ENCODE measurements at regions not wholly inside any gene's neighbourhood (a gene's known extent, or its start where the extent isn't known, plus 50 kb on each side); places are given as distances from the start of the nearest gene placed in this dataset.

GRCh38 chr9:88658311-88658822, 123.4 kb downstream of the NXNL2 start:
- peak; percentile 52 for DNase-seq (ENCODE audit: low read depth)

- no peak for DNase-seq (ENCODE audit: low read depth)
Measured at GRCh38 chr9:88659126-88659525, 124.1 kb downstream of the NXNL2 start.

- peak; percentile 48 for DNase-seq (ENCODE audit: low read depth)
Measured at GRCh38 chr9:88660611-88661010, 125.6 kb downstream of the NXNL2 start.

GRCh38 chr9:88661759-88662158, 126.8 kb downstream of the NXNL2 start:
- peak; percentile 29 for DNase-seq (ENCODE audit: low read depth)

GRCh38 chr9:88663771-88664419, 128.9 kb downstream of the NXNL2 start:
- DNase-seq (ENCODE audit: low read depth) = no peak

- DNase-seq (ENCODE audit: low read depth) = no peak
Measured at GRCh38 chr9:88664773-88665172, 129.8 kb downstream of the NXNL2 start.

GRCh38 chr9:88672874-88673689, 138.1 kb downstream of the NXNL2 start:
- no peak for DNase-seq (ENCODE audit: low read depth)

GRCh38 chr9:88673886-88674285, 138.9 kb downstream of the NXNL2 start:
- DNase-seq (ENCODE audit: low read depth) = no peak

- DNase-seq (ENCODE audit: low read depth) = no peak
Measured at GRCh38 chr9:88676644-88677043, 141.7 kb downstream of the NXNL2 start.

- DNase-seq (ENCODE audit: low read depth) = no peak
Measured at GRCh38 chr9:88678008-88678407, 143.0 kb downstream of the NXNL2 start.

GRCh38 chr9:88678431-88678830, 143.5 kb downstream of the NXNL2 start:
- no peak for DNase-seq (ENCODE audit: low read depth)

- no peak for DNase-seq (ENCODE audit: low read depth)
Measured at GRCh38 chr9:88680041-88680440, 145.1 kb downstream of the NXNL2 start.

GRCh38 chr9:88680505-88681160, 145.7 kb downstream of the NXNL2 start:
- DNase-seq (ENCODE audit: low read depth) = peak; percentile 33

GRCh38 chr9:88681434-88681833, 146.5 kb downstream of the NXNL2 start:
- DNase-seq (ENCODE audit: low read depth) = no peak

GRCh38 chr9:88682431-88682831, 147.5 kb downstream of the NXNL2 start:
- no peak for DNase-seq (ENCODE audit: low read depth)

- DNase-seq (ENCODE audit: low read depth) = no peak
Measured at GRCh38 chr9:88684046-88684445, 149.1 kb downstream of the NXNL2 start.

GRCh38 chr9:88684845-88685244, 149.9 kb downstream of the NXNL2 start:
- no peak for DNase-seq (ENCODE audit: low read depth)

- DNase-seq (ENCODE audit: low read depth) = no peak
Measured at GRCh38 chr9:88685966-88686365, 151.0 kb downstream of the NXNL2 start.

- no peak for DNase-seq (ENCODE audit: low read depth)
Measured at GRCh38 chr9:88689509-88690298, 154.7 kb downstream of the NXNL2 start.

- DNase-seq (ENCODE audit: low read depth) = no peak
Measured at GRCh38 chr9:88690628-88691027, 155.7 kb downstream of the NXNL2 start.

GRCh38 chr9:88691091-88691490, 156.1 kb downstream of the NXNL2 start:
- DNase-seq (ENCODE audit: low read depth) = no peak

- DNase-seq (ENCODE audit: low read depth) = no peak
Measured at GRCh38 chr9:88691811-88692210, 156.8 kb downstream of the NXNL2 start.
